Vagina (tissue), 2 donors: ENCODE measurements at regions not wholly inside any gene's neighbourhood (a gene's known extent, or its start where the extent isn't known, plus 50 kb on each side); places are given as distances from the start of the nearest gene placed in this dataset.
"Not testable (repeated sequence)": the region's sequence is repeated elsewhere in the genome, so short reads cannot be mapped to it uniquely, and the experiment has no call there.

Experiments used
- CTCF ChIP-seq, 3 experiments: fragments of 450-650 bp in 2 of 3; fragments of 200-600 bp in 1 of 3; sonication (generic) in 1 of 3; IDR thresholded peaks; one replicate each; pipeline ENCODE4 v1.5.1; 2017 to 2019; ENCODE audit warnings: antibody characterized with exemption in 3 of 3, mild to moderate bottlenecking in 2 of 3, moderate library complexity in 2 of 3
- POLR2A ChIP-seq, 2 donors: fragments of 450-650 bp; IDR thresholded peaks; one replicate each; pipeline ENCODE4 v1.6.1; 2017; ENCODE audit warnings: antibody characterized with exemption in 2 of 2, mild to moderate bottlenecking in 2 of 2, moderate library complexity in 2 of 2
- POLR2AphosphoS5 ChIP-seq, 2 donors: sonication (generic); formaldehyde crosslinking; IDR thresholded peaks; one replicate each; pipeline ENCODE4 v1.9.0; 2017; ENCODE audit warnings: antibody characterized with exemption in 2 of 2, mild to moderate bottlenecking in 2 of 2, low read depth in 1 of 2; ENCODE audit not compliant: insufficient read depth in 1 of 2

GRCh38 chr1:83457281-83457680 lies 541.7 kb downstream of the TTLL7 start:
- TF ChIP-seq CTCF (IDR thresholded peaks at IDR 0.05); POLR2A (IDR thresholded peaks at IDR 0.05); POLR2AphosphoS5 (IDR thresholded peaks at IDR 0.05; ENCODE audit: insufficient read depth in 1 of 2, low read depth in 1 of 2): not testable (repeated sequence)
